HG02623 (cell line): ENCODE measurements at regions not wholly inside any gene's neighbourhood (a gene's known extent, or its start where the extent isn't known, plus 50 kb on each side); places are given as distances from the start of the nearest gene placed in this dataset.
"Not testable (repeated sequence)": the region's sequence is repeated elsewhere in the genome, so short reads cannot be mapped to it uniquely, and the experiment has no call there.

Source experiments
- ATAC-seq: cut with Tn5 transposase; IDR thresholded peaks from one replicate; pipeline ENCODE4 v1.9.1; 2021; ENCODE audit warnings: moderate library complexity; ENCODE audit not compliant: unreplicated experiment

DNA sequence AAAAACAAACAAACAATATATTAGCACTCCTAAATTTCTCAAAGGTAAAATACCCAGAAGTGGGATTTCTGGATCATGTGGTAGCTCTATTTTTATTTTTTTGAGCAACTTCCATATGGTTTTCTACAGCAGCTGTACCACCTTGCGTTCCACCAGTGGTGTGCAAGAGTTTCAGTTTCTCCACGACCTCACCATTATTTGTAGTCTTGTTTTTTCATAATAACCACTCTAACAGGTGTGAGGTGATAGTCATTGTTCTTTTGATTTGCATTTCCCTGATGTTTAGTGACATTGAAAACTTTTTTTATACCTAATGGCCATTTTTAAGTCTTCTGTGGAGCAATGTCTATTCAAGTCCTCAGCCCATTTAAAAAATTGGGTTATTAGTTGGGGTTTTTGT is 127.3 kb upstream of the SLC38A2 start:
- ATAC-seq: peak; percentile 95

DNA sequence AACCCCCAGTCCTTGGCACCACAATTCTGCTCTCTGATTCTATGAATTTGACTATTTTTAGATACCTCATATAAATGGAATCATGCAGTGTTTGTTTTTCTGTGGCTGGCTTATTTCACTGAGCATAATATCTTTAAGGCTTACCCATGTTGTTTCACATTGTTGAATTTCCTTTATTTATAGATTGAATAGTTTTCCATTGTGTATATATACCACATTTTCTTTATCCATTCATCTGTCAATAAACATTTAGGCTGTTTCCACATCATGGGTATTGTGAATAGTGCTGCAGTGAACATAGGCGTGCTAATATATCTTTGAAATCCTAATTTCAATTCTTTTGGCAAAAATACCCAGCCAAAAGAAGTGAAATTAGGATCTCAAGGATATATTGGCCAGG is 126.7 kb upstream of the SLC38A2 start:
- ATAC-seq: no peak

DNA sequence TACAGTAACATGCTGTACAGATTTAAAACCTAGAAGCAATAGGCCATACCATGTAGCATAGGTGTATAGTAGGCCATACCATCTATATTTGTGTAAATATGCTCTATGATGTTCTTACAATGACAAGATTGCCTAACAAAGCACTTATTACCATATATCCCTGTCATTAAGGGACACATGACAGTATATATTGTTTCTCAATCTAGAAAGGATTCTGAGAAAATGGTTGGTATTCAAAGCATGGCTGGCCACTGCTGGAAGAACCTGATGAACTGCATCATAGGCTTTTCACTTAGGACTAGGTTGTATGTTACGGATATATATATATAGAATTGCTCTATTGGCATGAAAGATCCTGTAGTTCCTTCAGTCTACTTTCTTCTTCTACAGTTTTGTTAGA is 125.2 kb upstream of the SLC38A2 start:
- ATAC-seq: no peak

DNA sequence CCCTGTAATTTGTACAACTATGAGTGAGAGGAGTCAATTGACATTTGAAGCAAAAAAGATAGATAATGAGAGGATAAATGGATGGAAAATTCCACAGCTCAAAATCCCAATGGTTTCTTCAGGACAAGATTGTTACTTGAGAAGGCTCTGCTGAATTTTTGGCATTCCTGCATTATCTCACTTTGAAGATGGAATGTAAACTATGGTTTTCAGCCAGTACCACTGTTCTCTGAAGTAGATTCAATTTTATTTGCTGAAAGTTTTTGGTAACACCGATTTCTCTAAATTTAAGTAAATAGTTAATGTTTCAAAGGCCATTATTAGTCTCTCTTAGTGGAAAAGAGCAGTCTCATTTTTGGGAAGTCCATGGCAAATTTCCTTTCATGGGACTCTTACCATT is 121.9 kb upstream of the SLC38A2 start:
- ATAC-seq: no peak

DNA sequence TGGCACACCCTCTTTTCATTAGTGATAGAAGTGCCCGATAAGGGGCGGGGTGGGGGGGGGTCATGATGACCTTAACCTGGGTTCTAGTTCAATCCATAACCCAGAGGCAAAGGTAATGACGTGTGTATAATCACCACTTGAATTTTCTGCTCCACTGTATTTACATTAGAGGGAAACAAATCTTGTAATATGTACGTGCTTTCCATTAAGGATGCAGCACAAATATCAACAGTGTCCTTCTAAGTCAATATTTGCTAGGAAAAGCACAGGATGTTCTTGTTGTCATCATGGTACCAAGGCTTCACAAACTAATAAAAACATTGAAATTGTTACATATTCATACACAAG is 121.2 kb upstream of the SLC38A2 start:
- no peak for ATAC-seq

DNA sequence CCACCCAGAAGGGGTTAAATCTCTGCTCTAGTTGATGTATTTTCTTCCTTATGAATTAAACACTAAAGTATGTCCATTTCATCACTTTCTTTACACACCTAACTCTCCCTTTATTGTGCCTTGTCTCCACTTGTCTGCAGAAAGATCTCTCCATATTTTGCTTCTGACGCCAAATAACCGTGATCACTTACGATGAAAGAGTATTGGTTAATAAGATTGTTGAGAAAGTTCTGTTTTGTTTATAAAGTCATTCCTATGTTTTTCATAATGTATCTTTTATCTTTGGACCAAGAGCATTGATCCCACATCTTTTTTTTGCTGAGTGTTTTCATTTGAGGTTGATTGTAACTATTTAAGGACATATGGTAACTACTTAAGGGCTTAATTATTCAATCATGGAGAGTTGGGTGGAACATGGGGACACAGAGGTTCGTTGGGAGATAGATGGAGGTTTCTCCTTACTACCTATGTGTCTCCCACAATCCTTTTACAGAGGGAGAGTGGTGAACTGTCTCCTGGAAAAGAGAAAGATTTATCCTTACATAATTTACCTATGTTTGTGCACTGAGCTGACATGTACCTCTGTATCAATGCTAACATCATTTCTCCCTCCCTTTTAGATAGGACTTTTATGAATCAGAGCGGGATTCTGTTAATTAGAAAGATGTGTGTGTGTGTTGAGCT is 120.7 kb upstream of the SLC38A2 start:
- no peak for ATAC-seq

DNA sequence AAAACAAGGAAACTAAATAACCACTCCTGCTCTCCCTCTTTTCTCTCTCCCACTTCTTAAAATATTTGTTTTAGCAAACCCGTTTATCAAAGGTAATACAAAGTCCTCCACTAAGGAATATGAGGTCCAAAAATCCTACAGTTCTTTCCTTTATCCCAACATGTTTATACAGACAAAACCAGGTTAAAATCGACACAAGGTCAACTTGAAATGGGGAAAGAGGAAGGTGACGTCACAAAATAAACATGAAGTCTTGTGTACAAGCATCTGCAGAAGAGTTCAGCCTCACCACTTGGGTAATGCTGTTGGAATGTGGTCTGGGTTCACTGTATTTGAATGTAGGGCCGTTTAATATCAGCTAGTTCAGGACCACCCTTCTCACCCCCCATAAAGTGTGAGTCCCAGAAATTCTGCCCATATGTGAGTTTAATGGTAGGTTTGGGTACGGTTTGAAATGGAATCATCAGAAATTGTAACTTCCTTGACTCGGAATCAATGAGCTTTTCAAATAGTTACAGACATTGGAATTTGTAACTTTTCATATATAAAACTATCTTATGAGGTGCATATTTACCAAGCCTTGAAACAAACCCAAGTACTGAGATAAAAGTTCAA is 120.0 kb upstream of the SLC38A2 start:
- ATAC-seq: no peak

DNA sequence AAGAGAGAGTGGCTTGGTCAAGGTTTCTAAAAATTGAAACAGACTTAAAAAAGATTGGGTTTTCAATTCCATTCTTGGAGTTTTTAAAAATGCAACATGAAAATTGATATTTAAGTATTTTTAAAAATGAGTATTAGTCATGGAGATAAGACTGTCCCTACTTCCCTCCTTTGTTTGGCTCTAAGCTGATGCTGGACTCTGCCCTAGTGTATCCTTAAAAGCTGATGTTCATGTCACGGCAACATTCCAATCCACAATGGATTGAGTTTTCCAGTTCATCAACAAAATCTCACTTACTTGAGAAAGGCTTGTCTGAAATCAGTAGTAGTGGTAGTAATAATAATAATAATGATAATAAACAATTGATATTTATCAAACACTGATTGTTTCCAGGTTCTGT is 119.0 kb upstream of the SLC38A2 start:
- ATAC-seq: no peak

DNA sequence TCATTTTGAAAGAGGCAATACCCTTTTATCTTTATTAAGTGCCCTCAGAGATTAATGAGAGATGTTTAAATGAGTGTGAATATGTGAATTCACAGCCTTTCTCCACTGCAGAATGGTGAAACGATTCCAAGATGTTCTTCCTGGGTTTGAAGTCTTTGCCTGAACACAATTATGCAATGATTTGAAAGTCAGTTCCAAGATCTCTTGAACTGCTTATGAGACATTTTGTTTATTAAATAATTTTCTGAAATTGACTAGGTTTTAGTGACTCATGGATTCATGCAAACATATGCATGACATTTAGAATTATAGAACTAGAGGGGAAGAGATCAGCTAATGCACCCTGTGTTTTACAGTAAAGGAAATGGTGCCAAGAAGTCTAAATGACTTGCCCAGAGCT is 118.1 kb upstream of the SLC38A2 start:
- no peak for ATAC-seq

DNA sequence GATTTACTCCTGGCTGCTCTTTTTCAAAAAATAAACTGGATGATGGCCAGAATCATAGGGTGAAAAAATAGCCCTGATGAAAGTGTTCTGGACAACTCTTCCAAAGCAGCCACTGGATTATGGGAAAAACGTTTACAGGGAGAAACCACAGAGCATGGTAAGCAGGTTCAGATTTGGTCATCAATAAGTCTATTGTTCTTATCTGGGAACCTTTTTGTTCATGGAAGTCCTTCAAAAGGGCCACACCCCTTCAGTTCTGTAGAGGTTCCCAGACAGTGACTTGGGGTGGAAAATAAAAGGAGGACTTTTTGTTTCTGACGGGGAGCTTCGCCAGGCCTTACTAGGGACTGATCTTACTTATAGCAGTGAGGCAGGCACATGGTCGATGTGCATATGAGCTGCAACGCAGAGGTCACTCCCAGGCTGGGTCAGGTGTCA is 117.4 kb upstream of the SLC38A2 start:
- ATAC-seq: no peak

DNA sequence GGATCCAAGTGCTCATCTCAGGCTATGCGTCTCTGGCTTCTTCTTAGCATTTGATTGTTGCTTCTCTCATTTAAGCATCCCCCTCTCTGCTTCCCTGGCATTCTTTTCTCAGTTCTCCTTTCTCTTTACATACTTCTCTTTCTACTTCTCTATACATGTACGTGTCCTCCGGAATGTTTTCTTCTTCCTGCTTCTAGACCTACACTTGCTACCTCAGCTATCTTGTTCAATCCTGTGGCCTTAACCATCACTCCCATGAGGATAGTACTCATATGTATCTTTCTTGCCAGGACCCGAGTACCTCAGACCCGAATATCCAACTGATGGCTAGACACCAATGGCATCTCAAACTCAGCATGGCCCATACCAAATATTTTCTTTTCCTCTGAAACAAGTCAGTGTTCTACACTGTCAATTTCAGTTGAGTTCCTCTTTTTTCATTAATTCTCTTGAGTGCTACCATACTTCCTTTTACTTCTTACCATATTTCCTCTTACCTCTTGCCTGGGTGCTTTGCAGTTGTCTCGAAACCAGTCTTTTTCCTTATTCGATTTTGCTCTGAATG is 115.1 kb upstream of the SLC38A2 start:
- ATAC-seq: no peak

DNA sequence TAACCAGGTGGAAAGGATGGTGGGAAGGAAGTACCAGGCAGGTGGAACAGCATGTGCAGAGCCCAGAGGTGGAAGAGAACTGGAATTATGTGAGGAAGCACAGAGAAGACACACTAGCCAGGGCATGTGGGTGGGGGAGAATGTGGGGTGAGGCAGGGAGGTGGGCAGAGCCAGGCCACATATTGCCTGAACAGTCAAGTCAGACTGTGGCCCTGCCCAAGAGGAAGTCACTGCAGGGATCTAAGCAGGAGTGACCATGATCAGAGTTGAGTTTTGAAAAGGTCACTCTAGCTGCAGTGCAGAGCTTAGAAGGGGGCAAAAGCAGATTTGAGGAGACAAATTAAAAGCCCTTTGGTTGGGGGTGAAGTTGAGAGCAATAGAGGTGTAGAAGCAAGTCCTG is 114.0 kb upstream of the SLC38A2 start:
- ATAC-seq: no peak

DNA sequence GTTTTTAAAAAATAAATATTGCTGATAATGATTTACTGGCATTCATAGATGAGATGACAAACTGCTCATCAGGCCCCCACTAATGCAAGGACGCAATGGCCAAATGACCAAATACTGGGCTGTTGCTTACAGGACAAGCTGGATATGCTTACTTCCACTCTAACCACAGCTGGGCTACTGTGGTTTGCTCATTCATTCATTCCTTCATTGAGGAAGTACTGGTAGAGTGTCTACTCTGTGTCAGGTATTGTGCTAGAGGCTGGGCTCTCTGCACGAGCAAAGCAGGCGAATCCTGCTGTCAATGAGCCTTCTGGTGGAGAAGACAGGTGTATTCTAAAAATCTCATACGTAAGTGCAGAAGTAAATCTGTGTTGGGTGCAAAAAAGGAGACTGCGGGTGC is 113.3 kb upstream of the SLC38A2 start:
- no peak for ATAC-seq

DNA sequence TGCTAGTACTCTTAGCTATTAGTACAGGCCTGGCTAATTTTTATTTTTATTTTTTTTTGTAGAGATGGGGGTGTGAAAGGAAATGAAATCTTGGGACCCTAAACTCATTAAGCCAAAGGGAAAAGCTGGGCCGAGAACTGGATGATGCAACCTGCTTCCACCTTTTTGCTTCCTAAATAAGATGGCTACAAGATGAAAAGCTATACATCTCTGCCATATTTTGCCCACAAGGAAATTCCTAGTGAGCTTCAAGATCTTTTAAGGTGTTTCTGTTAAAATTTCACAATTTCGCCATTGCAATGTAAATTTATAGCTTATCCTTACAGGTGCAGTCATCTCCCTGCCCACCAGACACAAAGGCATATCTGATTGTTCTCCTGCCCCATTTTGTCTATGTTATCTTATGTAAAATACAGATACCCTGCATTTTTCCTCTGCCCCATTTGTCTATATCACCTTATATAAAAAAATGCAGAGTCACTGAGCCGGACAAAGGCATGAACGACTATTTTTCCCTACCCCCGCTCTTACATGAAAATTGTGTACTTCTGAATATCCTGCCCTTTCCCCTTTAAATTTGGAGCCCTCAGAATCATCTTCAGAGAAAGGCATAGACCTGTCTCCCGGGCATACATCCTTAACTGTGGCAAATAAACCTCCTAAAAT is 112.0 kb upstream of the SLC38A2 start:
- no peak for ATAC-seq

DNA sequence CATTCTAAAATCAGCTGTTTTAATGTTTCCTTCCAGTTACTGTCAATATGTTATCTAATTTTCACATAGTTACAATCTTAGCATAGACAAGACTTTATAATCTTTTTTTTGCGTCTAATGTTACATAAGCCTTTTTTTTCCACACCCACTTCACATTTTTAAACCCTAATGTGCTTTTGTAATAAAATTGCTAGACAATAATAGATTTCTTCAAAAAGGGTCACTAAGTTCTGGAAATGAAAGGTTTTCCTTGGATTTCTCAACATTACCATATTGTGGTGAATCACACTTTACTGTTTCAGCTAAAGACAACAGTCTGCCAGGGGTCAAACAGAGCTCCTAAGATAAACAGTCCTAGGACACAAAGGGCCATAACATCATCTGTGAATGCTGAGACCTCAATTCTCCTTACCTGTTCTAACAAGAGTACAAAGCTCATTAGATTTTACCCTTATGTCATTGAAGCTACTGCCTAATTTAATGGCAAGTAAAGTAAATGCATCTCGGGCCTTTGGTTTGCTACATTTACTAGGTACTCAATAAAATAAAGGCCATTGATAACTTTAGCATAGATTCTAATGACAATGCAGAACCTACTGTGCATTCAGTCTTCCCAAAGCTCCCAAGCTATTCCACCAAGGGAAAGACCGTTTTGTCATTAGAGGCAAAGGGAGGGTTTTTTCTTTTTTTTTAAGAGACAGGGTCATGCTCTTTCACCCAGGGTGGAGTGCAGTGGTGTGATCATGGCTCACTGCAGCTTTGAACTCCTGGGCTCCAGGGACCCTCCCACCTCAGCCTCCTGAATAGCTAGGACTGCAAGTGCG is 111.2 kb upstream of the SLC38A2 start:
- ATAC-seq: no peak

DNA sequence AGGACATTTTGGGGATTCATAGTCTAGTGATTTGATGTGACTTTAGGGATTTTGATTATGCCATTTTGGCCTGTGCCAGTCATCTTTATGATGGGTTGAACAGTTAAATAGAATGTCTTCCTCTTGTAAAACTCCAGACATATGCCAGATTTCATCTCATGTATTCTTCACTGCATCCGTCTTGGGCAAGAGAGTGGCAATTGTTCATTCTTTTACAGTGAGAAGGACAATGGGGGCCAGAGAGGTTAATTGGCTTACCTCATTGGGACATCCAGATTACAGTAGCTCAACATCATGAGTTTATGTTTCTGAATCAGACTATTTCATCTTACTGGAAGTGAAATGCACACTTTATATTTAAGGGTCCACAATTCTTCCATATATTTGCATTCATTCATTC is 108.2 kb upstream of the SLC38A2 start:
- ATAC-seq: no peak

DNA sequence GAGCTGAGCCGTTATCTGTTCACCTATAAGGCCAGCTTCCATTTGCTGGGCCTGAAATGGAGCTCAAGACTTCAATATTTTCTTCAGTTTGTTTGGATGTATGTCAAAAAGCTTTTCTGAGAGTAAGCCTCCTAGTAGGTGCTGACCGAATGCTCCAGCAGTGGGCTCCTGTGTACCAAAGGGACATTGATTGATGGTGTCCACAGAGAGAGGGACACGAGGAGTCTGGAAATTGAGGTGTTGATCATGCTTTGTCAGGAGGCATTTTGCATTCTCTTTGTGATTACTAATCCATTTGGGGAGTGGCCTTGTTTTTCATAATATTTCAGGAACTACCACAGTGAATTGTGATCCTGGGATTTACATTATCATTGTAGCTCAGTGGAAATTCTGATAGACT is 107.7 kb upstream of the SLC38A2 start:
- ATAC-seq: no peak

DNA sequence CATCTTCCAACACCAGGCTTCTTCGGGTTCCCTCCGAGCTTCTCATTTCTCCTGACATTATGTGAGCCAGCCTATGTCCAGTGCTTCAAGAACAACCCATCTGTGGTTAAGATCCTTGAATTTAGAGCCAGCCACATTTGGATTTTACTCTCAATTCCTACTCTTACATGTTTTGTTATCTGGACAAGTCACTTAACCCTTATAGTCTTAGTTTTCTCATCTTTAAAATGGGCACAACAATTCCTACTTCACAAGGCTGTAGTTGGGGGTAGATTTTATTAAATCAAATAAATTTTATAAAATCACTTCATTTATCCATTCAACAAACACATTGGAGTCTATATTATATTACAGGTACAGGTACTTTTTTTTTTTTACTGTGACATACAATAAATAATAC is 105.5 kb upstream of the SLC38A2 start:
- ATAC-seq: no peak

DNA sequence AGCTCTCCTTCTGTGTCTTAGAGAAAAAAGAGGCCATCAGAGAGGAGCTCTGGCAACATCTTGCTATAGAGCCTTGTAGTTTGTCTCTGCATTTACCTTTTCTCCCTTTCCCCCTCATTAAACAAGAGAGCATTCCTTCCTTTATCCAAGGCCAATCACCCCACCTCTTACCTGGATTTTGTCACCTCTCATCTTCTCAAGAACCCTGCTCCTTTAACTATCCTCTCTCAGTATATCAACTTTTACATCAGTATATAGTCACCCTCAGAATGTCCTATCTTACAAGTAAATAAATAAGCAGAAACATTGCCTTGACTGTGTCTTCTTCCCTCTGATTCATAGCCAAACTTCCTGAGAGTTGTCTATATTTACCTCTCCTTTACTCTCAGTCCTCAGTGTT is 105.0 kb upstream of the SLC38A2 start:
- ATAC-seq: no peak

DNA sequence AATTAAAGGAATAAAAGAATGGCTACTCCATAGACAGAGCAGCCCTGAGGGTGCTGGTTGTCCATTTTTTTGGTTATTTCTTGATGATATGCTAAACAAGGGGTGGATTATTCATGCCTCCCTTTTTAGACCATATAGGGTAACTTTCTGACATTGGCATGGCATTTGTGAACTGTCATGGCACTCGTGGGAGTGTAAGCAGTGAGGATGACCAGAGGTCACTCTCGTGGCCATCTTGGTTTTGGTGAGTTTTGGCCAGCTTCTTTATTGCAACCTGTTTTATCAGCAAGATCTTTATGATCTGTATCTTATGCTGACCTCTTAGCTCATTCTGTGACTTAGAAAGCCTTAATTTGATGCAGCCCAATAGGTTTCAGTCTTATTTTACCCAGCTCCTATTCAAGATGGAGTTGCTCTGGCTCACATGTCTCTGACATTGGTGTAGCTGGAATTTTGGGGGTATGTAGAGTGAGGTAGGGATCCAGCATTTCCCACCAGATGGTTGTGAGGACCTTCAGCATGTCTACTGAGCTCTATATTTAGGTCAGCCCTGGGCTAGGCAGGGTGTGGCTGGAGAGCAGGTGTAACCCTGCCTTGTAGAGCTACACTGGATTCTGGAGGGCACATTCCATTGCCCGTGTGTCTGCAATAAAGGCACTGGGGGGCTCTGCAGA is 103.5 kb upstream of the SLC38A2 start:
- ATAC-seq: no peak

DNA sequence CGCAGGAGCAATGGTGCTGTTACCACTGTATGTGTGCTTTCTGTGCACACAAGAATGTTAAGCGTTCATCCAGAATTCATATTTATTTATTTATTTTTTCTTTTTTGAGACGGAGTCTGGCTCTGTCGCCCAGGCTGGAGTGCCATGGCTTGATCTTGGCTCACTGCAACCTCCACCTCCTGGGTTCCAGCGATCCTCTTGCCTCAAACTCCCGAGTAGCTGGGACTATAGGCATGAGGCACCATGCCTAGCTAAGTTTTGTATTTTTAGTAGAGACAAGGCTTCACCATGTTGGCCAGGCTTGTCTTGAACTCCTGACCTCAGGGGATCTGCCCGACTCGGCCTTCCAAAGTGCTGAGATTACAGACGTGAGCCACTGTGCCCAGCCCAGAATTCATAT is 101.8 kb upstream of the SLC38A2 start:
- ATAC-seq: not testable (repeated sequence)
